ENCODE measurements at regions not wholly inside any gene's neighbourhood (a gene's known extent, or its start where the extent isn't known, plus 50 kb on each side); places are given as distances from the start of the nearest gene placed in this dataset.

GRCh38 chr20:12219798-12220197 is 302.1 kb downstream of the BTBD3 start:
- H3K4me3 ChIP-seq (ENCODE audit: low read depth, low read length): no peak overlapping the region
- TF ChIP-seq CTCF (IDR thresholded peaks at IDR 0.05; ENCODE audit: borderline replicate concordance, insufficient read depth, low read depth, low read length): no peak

GRCh38 chr20:12223057-12223456 is 305.4 kb downstream of the BTBD3 start:
- H3K4me3 ChIP-seq (ENCODE audit: low read depth, low read length): no peak overlapping the region
- TF ChIP-seq CTCF (IDR thresholded peaks at IDR 0.05; ENCODE audit: borderline replicate concordance, insufficient read depth, low read depth, low read length): no peak

GRCh38 chr20:12225898-12226297 is 308.2 kb downstream of the BTBD3 start:
- no peak overlapping the region for H3K4me3 ChIP-seq (ENCODE audit: low read depth, low read length)
- TF ChIP-seq CTCF (IDR thresholded peaks at IDR 0.05; ENCODE audit: borderline replicate concordance, insufficient read depth, low read depth, low read length): no peak

- H3K4me3 ChIP-seq (ENCODE audit: low read depth, low read length): no peak overlapping the region
- TF ChIP-seq CTCF (IDR thresholded peaks at IDR 0.05; ENCODE audit: borderline replicate concordance, insufficient read depth, low read depth, low read length): no peak
These were observed 312.2 kb downstream of the BTBD3 start for GRCh38 chr20:12229891-12230290.

GRCh38 chr20:12237772-12238171 is 320.1 kb downstream of the BTBD3 start:
- H3K4me3 ChIP-seq (ENCODE audit: low read depth, low read length): no peak overlapping the region
- TF ChIP-seq CTCF (IDR thresholded peaks at IDR 0.05; ENCODE audit: borderline replicate concordance, insufficient read depth, low read depth, low read length): no peak

- no peak overlapping the region for H3K4me3 ChIP-seq (ENCODE audit: low read depth, low read length)
- TF ChIP-seq CTCF (IDR thresholded peaks at IDR 0.05; ENCODE audit: borderline replicate concordance, insufficient read depth, low read depth, low read length): no peak
These were observed 323.4 kb downstream of the BTBD3 start for GRCh38 chr20:12241065-12241464.

- TF ChIP-seq CTCF (IDR thresholded peaks at IDR 0.05; ENCODE audit: borderline replicate concordance, insufficient read depth, low read depth, low read length): no peak
- H3K4me3 ChIP-seq (ENCODE audit: low read depth, low read length): no peak overlapping the region
These were observed 325.6 kb downstream of the BTBD3 start for GRCh38 chr20:12243327-12243726.

Measured in GM12875 (cell line).